SK-N-SH (cell line): ENCODE measurements at regions not wholly inside any gene's neighbourhood (a gene's known extent, or its start where the extent isn't known, plus 50 kb on each side); places are given as distances from the start of the nearest gene placed in this dataset.

ENCODE experiments used
- CTCF ChIA-PET: fragments of 300-600, 350-600 bp; formaldehyde crosslinking; extraction: SDS; loops from one replicate; lab custom pipeline; 2021; lab: Yijun Ruan, JAX
- POLR2A ChIA-PET: fragments of 350-600 bp; sonication (Branson Sonifier 250); formaldehyde crosslinking; extraction: SDS; loops from one replicate; lab custom pipeline; 2020; ENCODE audit warnings: antibody characterized with exemption, inconsistent platforms; lab: Yijun Ruan, JAX
- DNase-seq: peaks from one replicate; pipeline ENCODE4 v3.0.0; 2012
- H2AFZ ChIP-seq: fragments of 200-600 bp; sonication (generic); 2 replicates; pipeline ENCODE4 v1.8.1; 2016; ENCODE audit warnings: antibody characterized with exemption, mild to moderate bottlenecking, low read depth
- H3F3A ChIP-seq: fragments of 200-600 bp; sonication (generic); replicated peaks from 2 replicates; pipeline ENCODE3; 2016; ENCODE audit warnings: antibody characterized with exemption, mild to moderate bottlenecking; ENCODE audit not compliant: insufficient read depth
- H3K27ac ChIP-seq, 2 experiments: fragments of 200-500 bp in 1 of 2; fragments of 200-600 bp in 1 of 2; sonication (Bioruptor generic) in 1 of 2; sonication (generic), shearing (Covaris generic) in 1 of 2; 2 replicates each; pipeline versions ENCODE4 v1.5.1 to v1.6.1; 2014 to 2016; ENCODE audit warnings: low read depth in 2 of 2, inconsistent platforms in 1 of 2, low read length in 1 of 2, mild to moderate bottlenecking in 1 of 2, mixed read lengths in 1 of 2
- H3K27me3 ChIP-seq: fragments of 200-600 bp; sonication (generic), shearing (Covaris generic); 2 replicates; pipeline ENCODE4 v1.6.1; 2016; ENCODE audit warnings: mixed run types; ENCODE audit not compliant: insufficient read depth
- H3K36me3 ChIP-seq, 2 experiments: fragments of 200-500 bp in 1 of 2; fragments of 200-600 bp in 1 of 2; sonication (Bioruptor generic) in 1 of 2; sonication (generic) in 1 of 2; replicated peaks in 1 of 2; 2 replicates each; pipeline versions ENCODE3 to v1.5.1; 2014 to 2016; ENCODE audit warnings: low read length in 1 of 2, mild to moderate bottlenecking in 1 of 2; ENCODE audit not compliant: insufficient read depth in 2 of 2, control insufficient read depth in 1 of 2
- H3K4me1 ChIP-seq, 2 experiments: fragments of 200-500 bp in 1 of 2; fragments of 200-600 bp in 1 of 2; sonication (Bioruptor generic) in 1 of 2; sonication (generic), shearing (Covaris generic) in 1 of 2; 2 replicates each; pipeline versions ENCODE4 v1.5.1 to v1.6.1; 2014 to 2016; ENCODE audit warnings: low read depth in 1 of 2, low read length in 1 of 2, mixed run types in 1 of 2; ENCODE audit not compliant: insufficient read depth in 2 of 2, control insufficient read depth in 1 of 2
- H3K4me2 ChIP-seq: fragments of 200-600 bp; sonication (generic), shearing (Covaris generic); 2 replicates; pipeline ENCODE4 v1.6.1; 2017; ENCODE audit warnings: mixed run types
- H3K4me3 ChIP-seq, 2 experiments: fragments of 200-500 bp in 1 of 2; fragments of 200-600 bp in 1 of 2; sonication (Bioruptor generic) in 1 of 2; sonication (generic), shearing (Covaris generic) in 1 of 2; 2 replicates each; pipeline versions ENCODE4 v1.5.1 to v1.8.1; 2014 to 2016; ENCODE audit warnings: low read depth in 2 of 2, inconsistent platforms in 1 of 2, low read length in 1 of 2, mild to moderate bottlenecking in 1 of 2, mixed read lengths in 1 of 2, moderate library complexity in 1 of 2
- H3K79me2 ChIP-seq: fragments of 200-600 bp; sonication (generic); 2 replicates; pipeline ENCODE4 v1.8.1; 2017; ENCODE audit warnings: mild to moderate bottlenecking; ENCODE audit not compliant: insufficient read depth
- H3K9ac ChIP-seq: fragments of 200-600 bp; sonication (generic); 2 replicates; pipeline ENCODE4 v1.6.1; 2017; ENCODE audit warnings: mixed run types
- H3K9me2 ChIP-seq: fragments of 200-600 bp; sonication (generic); 2 replicates; pipeline ENCODE4 v1.6.1; 2017; ENCODE audit warnings: mixed run types
- H3K9me3 ChIP-seq: fragments of 200-600 bp; sonication (generic); 2 replicates; pipeline ENCODE4 v1.6.1; 2017; ENCODE audit warnings: mixed run types, mild to moderate bottlenecking, moderate library complexity
- H4K20me1 ChIP-seq: fragments of 200-600 bp; sonication (generic); 2 replicates; pipeline ENCODE4 v1.6.1; 2017; ENCODE audit warnings: mild to moderate bottlenecking, mixed run types; ENCODE audit not compliant: insufficient read depth
- CHD2 ChIP-seq: fragments of 150-350 bp; IDR thresholded peaks from 2 replicates; pipeline ENCODE4 v1.6.1; 2018; ENCODE audit warnings: low read length; ENCODE audit not compliant: partially characterized antibody
- FOSL2 ChIP-seq: IDR thresholded peaks from 2 replicates; pipeline ENCODE4 v1.4.0; 2012; ENCODE audit warnings: low read depth, mild to moderate bottlenecking, moderate library complexity, borderline replicate concordance
- FOXJ3 ChIP-seq: sonication (generic); formaldehyde crosslinking; IDR thresholded peaks from 2 replicates; pipeline ENCODE4 v1.5.1; 2020; ENCODE audit warnings: mild to moderate bottlenecking, missing genetic modification reagents
- JUND ChIP-seq: IDR thresholded peaks from 2 replicates; pipeline ENCODE4 v1.4.0; 2012
- MEF2A ChIP-seq: IDR thresholded peaks from 2 replicates; pipeline ENCODE4 v1.4.0; 2012; ENCODE audit warnings: low read depth, borderline replicate concordance
- MXI1 ChIP-seq: IDR thresholded peaks from 2 replicates; pipeline ENCODE4 v1.6.1; 2012; ENCODE audit warnings: mild to moderate bottlenecking, low read depth, low read length, improper control_type of control experiment
- PBX3 ChIP-seq: IDR thresholded peaks from 2 replicates; pipeline ENCODE4; 2012
- POLR2AphosphoS5 ChIP-seq: IDR thresholded peaks from 2 replicates; pipeline ENCODE4 v1.6.1; 2012; ENCODE audit warnings: low read depth, low read length
- RAD21 ChIP-seq: IDR thresholded peaks from 2 replicates; pipeline ENCODE4 v1.6.1; 2012; ENCODE audit warnings: mild to moderate bottlenecking, low read length
- RCOR1 ChIP-seq: fragments of 150-350 bp; IDR thresholded peaks from 2 replicates; pipeline ENCODE4 v1.6.1; 2017; ENCODE audit warnings: antibody characterized with exemption, low read length
- RXRA ChIP-seq: IDR thresholded peaks from 2 replicates; pipeline ENCODE4 v1.4.0; 2012; ENCODE audit warnings: low read depth, mild to moderate bottlenecking, borderline replicate concordance
- SIN3A ChIP-seq: IDR thresholded peaks from 2 replicates; pipeline ENCODE4 v1.6.1; 2012; ENCODE audit warnings: low read depth, mild to moderate bottlenecking, low read length, moderate library complexity, borderline replicate concordance
- SMC3 ChIP-seq: IDR thresholded peaks from 2 replicates; pipeline ENCODE4 v1.6.1; 2012; ENCODE audit warnings: low read depth, low read length, improper control_type of control experiment
- TAF1 ChIP-seq: IDR thresholded peaks from 2 replicates; pipeline ENCODE4 v1.6.1; 2012; ENCODE audit warnings: low read depth, mild to moderate bottlenecking, low read length, moderate library complexity, borderline replicate concordance
- TEAD4 ChIP-seq: IDR thresholded peaks from 2 replicates; pipeline ENCODE4 v1.4.0; 2012; ENCODE audit warnings: mild to moderate bottlenecking, borderline replicate concordance; ENCODE audit not compliant: insufficient read depth
- YY1 ChIP-seq: IDR thresholded peaks from 2 replicates; pipeline ENCODE4 v1.4.0; 2012; ENCODE audit warnings: low read depth, mild to moderate bottlenecking
- ZBTB33 ChIP-seq: IDR thresholded peaks from 2 replicates; pipeline ENCODE4 v1.4.0; 2012; ENCODE audit warnings: low read depth, borderline replicate concordance
- WGBS: methylation state at CpG from one replicate; pipeline ENCODE4 v1.1.6; 2017; ENCODE audit warnings: low lambda C conversion rate; 5-methylcytosine and 5-hydroxymethylcytosine counted together
- TF ChIP-seq, protein P1 (sequence below): fragments of 150-350 bp; IDR thresholded peaks from 2 replicates; pipeline ENCODE4 v1.6.1; 2016; ENCODE audit warnings: mild to moderate bottlenecking, low read depth, low read length
- TF ChIP-seq, protein P2 (sequence below): fragments of 150-350 bp; IDR thresholded peaks from 2 replicates; pipeline ENCODE4 v1.6.1; 2017; ENCODE audit warnings: antibody characterized with exemption, low read length, low read depth, borderline replicate concordance
- TF ChIP-seq, protein P3 (sequence below): IDR thresholded peaks from 2 replicates; pipeline ENCODE4 v1.4.0; 2012; ENCODE audit warnings: low read depth

DNA sequence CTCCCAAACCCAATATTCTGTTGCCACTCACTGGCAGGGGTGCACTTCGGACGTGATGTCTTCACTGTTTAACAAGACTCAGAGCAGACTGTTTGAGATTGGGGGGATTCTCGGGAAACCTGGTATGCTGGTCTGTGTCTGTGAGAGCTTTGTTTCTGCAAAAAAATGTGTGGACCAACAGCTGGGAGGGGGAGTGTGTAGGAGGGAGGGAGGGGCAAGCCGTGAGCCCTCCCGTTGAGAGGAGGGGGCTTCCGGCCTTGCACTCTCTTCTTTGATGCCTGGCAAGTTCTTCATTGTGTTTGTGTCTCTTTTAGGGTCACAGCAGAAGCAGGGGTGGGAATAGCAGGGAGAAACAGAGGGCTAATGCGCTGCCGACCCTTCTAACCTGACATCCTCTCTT, 74.9 kb upstream of the NDN start:
- CTCF ChIA-PET, result no interaction called here
- Histone ChIP-seq H3K27me3 (no peaks in the 10 kb centered on the region), H3K4me1 (no peaks in the 10 kb centered on the region), H3K36me3 (no peaks in the 10 kb centered on the region), H3K27ac (no peak overlapping the region), H3K79me2 (no peaks in the 10 kb centered on the region), H2AFZ (no peak overlapping the region), H3K9me2 (no peaks in the 10 kb centered on the region), H3K4me2 (no peak overlapping the region), H3K4me3 (no peak overlapping the region), H4K20me1 (no peaks in the 10 kb centered on the region), H3K9me3 (no peaks in the 10 kb centered on the region), H3F3A (no peaks in the 10 kb centered on the region), H3K9ac (no peak overlapping the region)
- 7% methylated on average over 8 of the region's 8 CpGs for WGBS
- TF ChIP-seq SMC3, result no peak
- no peak for TF ChIP-seq JUND
- TF ChIP-seq RAD21, result no peak
- no peak for TF ChIP-seq ZBTB33
- TF ChIP-seq TEAD4, result no peak
- no peak for TF ChIP-seq YY1
- no peak for TF ChIP-seq CHD2
- no peak for TF ChIP-seq POLR2AphosphoS5
- no peak for TF ChIP-seq SIN3A
- TF ChIP-seq, protein P1, sequence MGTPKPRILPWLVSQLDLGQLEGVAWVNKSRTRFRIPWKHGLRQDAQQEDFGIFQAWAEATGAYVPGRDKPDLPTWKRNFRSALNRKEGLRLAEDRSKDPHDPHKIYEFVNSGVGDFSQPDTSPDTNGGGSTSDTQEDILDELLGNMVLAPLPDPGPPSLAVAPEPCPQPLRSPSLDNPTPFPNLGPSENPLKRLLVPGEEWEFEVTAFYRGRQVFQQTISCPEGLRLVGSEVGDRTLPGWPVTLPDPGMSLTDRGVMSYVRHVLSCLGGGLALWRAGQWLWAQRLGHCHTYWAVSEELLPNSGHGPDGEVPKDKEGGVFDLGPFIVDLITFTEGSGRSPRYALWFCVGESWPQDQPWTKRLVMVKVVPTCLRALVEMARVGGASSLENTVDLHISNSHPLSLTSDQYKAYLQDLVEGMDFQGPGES, result no peak
- TF ChIP-seq, protein P2, sequence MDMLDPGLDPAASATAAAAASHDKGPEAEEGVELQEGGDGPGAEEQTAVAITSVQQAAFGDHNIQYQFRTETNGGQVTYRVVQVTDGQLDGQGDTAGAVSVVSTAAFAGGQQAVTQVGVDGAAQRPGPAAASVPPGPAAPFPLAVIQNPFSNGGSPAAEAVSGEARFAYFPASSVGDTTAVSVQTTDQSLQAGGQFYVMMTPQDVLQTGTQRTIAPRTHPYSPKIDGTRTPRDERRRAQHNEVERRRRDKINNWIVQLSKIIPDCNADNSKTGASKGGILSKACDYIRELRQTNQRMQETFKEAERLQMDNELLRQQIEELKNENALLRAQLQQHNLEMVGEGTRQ, result no peak
- POLR2A ChIA-PET, result no interaction called here
- DNase-seq, result no peak

DNA sequence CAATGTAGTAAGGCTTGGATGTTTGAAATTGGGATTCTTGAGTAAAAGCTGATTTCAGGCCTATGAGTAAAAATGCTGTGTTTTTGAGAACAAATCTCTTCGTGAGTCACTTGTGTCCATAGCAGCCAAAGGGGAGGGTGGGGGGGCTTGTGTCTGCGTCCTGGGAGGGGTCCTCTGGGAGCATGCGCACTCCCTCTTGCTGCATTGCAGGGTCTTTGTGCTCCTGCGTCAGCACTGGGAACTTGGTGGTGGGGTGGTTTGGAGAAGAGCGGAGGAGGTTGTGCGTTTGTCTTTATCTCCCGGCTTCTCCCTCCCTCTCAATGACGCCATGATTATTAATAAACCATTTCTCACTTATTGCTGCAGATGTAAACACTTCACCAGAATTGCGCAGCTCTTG, 75.9 kb upstream of the NDN start:
- H3K36me3 ChIP-seq, result no peaks in the 10 kb centered on the region
- H3K9me3 ChIP-seq, result no peaks in the 10 kb centered on the region
- DNase-seq, result no peak
- H4K20me1 ChIP-seq, result no peaks in the 10 kb centered on the region
- H3K4me3 ChIP-seq, result no peak overlapping the region
- WGBS, result 32% methylated on average over 9 of the region's 9 CpGs
- POLR2A ChIA-PET, result no interaction called here
- no peak overlapping the region for H3K9ac ChIP-seq
- no peak overlapping the region for H2AFZ ChIP-seq
- no peak overlapping the region for H3K4me2 ChIP-seq
- H3K4me1 ChIP-seq, result no peaks in the 10 kb centered on the region
- H3K27me3 ChIP-seq, result no peaks in the 10 kb centered on the region
- no peaks in the 10 kb centered on the region for H3K79me2 ChIP-seq
- H3F3A ChIP-seq, result no peaks in the 10 kb centered on the region
- H3K27ac ChIP-seq, result no peak overlapping the region
- H3K9me2 ChIP-seq, result no peaks in the 10 kb centered on the region
- CTCF ChIA-PET, result no interaction called here
- TF ChIP-seq RXRA (no peak), MEF2A (no peak), SMC3 (no peak), TAF1 (no peak), MXI1 (no peak), FOXJ3 (CRISPR knock-in tag) (no peak), RAD21 (no peak), PBX3 (no peak), CHD2 (no peak), ZBTB33 (no peak), RCOR1 (no peak), FOSL2 (no peak)
- TF ChIP-seq, protein P3, sequence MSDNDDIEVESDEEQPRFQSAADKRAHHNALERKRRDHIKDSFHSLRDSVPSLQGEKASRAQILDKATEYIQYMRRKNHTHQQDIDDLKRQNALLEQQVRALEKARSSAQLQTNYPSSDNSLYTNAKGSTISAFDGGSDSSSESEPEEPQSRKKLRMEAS, result no peak
- TF ChIP-seq, protein P2, result no peak
